HL-60 (cell line): ENCODE measurements at regions not wholly inside any gene's neighbourhood (a gene's known extent, or its start where the extent isn't known, plus 50 kb on each side); places are given as distances from the start of the nearest gene placed in this dataset.

Source experiments
- CTCF ChIP-seq: IDR thresholded peaks from one replicate; pipeline ENCODE4 v1.5.1; 2011; ENCODE audit warnings: low read length, control low read depth, inconsistent platforms; ENCODE audit not compliant: insufficient read depth
- POLR2AphosphoS5 ChIP-seq: IDR thresholded peaks from 2 replicates; pipeline ENCODE4 v1.6.1; 2012; ENCODE audit warnings: low read depth
- REST ChIP-seq: IDR thresholded peaks from 2 replicates; pipeline ENCODE4 v1.6.1; 2012; ENCODE audit warnings: low read depth; ENCODE audit not compliant: insufficient replicate concordance
- SPI1 ChIP-seq: IDR thresholded peaks from 2 replicates; pipeline ENCODE4 v1.6.1; 2012; ENCODE audit warnings: low read depth, mild to moderate bottlenecking, borderline replicate concordance

GRCh38 chr10:93189944-93190343 is 116.3 kb downstream of the CYP26A1 start:
- no peak for TF ChIP-seq POLR2AphosphoS5
- TF ChIP-seq CTCF: no peak
- TF ChIP-seq REST: no peak
- TF ChIP-seq SPI1: no peak
